A673 (cell line): ENCODE measurements at regions not wholly inside any gene's neighbourhood (a gene's known extent, or its start where the extent isn't known, plus 50 kb on each side); places are given as distances from the start of the nearest gene placed in this dataset.

Experiments
- BruUV-seq: library from RNA; stranded (reverse); fragments of 400-500 nt; replicated peaks from 2 replicates; lab custom pipeline; 2021; lab: Mats Ljungman, UMichigan
- CTCF ChIA-PET: fragments of 300-600 bp; sonication (Branson Sonifier 250); formaldehyde crosslinking; loops from one replicate; lab custom pipeline; 2022; ENCODE audit warnings: antibody characterized with exemption; lab: Charles Lee
- POLR2A ChIA-PET: fragments of 300-600 bp; sonication (Branson Sonifier 250); formaldehyde crosslinking; loops from one replicate; lab custom pipeline; 2022; ENCODE audit warnings: antibody characterized with exemption; ENCODE audit not compliant: low non-redundant PET; lab: Charles Lee
- DNase-seq: peaks from one replicate; pipeline ENCODE4 v3.0.0-alpha.2; 2015; ENCODE audit warnings: low spot score
- H3K27ac ChIP-seq: fragments of 200-600 bp; sonication (generic); 2 replicates; pipeline ENCODE4 v1.5.1; 2016; ENCODE audit warnings: mixed run types, low read depth, mild to moderate bottlenecking, mixed read lengths, antibody characterized with exemption, low read length; ENCODE audit not compliant: poor library complexity, severe bottlenecking
- H3K27me3 ChIP-seq: fragments of 200-600 bp; sonication (generic); replicated peaks from 2 replicates; pipeline ENCODE4 v1.6.1; 2017; ENCODE audit warnings: mixed run types, low read depth, mild to moderate bottlenecking, mixed read lengths, antibody characterized with exemption, low read length; ENCODE audit not compliant: insufficient read depth, poor library complexity
- H3K36me3 ChIP-seq: fragments of 200-600 bp; sonication (generic); 2 replicates; pipeline ENCODE4 v1.6.1; 2016; ENCODE audit warnings: mixed run types, mild to moderate bottlenecking, mixed read lengths, antibody characterized with exemption, low read length; ENCODE audit not compliant: insufficient read depth, poor library complexity, severe bottlenecking
- H3K4me1 ChIP-seq: fragments of 200-600 bp; sonication (generic); 2 replicates; pipeline ENCODE4 v1.6.1; 2017; ENCODE audit warnings: mixed run types, mild to moderate bottlenecking, mixed read lengths, antibody characterized with exemption, low read length; ENCODE audit not compliant: insufficient read depth, poor library complexity, severe bottlenecking
- H3K4me3 ChIP-seq: fragments of 200-600 bp; sonication (generic); 2 replicates; pipeline ENCODE4 v1.5.1; 2016; ENCODE audit warnings: low read depth, mixed run types, mild to moderate bottlenecking, mixed read lengths, low read length; ENCODE audit not compliant: poor library complexity, severe bottlenecking
- H3K9me3 ChIP-seq: fragments of 200-600 bp; sonication (generic); 2 replicates; pipeline ENCODE4 v1.6.1; 2016; ENCODE audit warnings: mixed run types, low read depth, mild to moderate bottlenecking, mixed read lengths, antibody characterized with exemption, low read length; ENCODE audit not compliant: poor library complexity, severe bottlenecking
- EZH2 ChIP-seq: fragments of 200-600 bp; sonication (generic); IDR thresholded peaks from 2 replicates; pipeline ENCODE4 v1.6.1; 2017; ENCODE audit warnings: borderline replicate concordance, low read depth, mild to moderate bottlenecking, mixed read lengths, antibody characterized with exemption, low read length; ENCODE audit not compliant: poor library complexity, severe bottlenecking
- intact Hi-C: fragments of 100-400 bp; cut with micrococcal nuclease; formaldehyde crosslinking; loops from one replicate; pipeline ENCODE4 v1.10.0; 2022; ENCODE audit not compliant: unreplicated experiment
- TF ChIP-seq, protein P1 (sequence below): fragments of 300-800, 200-600 bp; sonication (generic); conservative IDR thresholded peaks from 2 replicates; pipeline ENCODE4 v1.5.1; 2017; ENCODE audit warnings: low read depth, mild to moderate bottlenecking, antibody characterized with exemption, low read length, moderate library complexity, mixed read lengths

DNA sequence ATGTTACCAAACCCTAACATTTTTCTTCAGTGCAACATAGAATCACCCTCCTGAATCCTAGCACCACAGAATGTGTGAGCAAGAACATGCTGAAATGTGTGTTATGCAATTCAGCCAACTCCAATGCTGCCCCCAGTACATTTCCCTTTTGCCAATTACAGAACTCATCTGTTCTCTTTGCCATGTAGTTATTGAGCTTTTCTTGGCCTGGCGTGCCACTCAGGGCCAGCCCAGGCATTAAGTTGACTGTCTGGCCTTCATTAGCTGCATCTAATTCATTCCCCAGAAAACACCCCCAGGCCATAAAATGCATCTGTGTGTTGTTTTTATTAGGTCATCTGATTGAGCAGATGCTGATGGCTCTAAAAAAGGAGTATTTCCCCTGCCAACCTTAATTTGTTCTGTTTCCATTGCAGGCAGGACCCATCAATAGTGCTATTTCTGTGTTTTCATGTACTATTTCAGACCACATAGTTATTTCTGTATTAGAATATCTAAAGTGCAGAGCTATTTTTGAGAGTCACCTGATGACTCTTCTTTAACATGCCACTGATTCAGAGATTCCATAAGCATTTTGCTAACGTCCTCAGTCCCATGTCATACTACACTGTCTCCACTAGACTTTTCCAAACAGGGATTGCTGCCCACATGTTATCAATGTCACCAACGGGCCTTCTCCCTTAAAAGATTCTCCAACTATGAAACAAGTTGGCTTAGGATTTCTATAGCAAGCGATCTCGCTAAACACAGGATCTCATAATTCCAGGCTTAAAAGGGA, 969.7 kb downstream of the CDH11 start:
- Histone ChIP-seq H3K27me3 (no peaks in the 10 kb centered on the region), H3K4me3 (no peak overlapping the region), H3K9me3 (no peaks in the 10 kb centered on the region), H3K36me3 (no peaks in the 10 kb centered on the region), H3K4me1 (no peaks in the 10 kb centered on the region), H3K27ac (no peak overlapping the region)
- POLR2A ChIA-PET, result no interaction called here
- no peak for TF ChIP-seq EZH2
- TF ChIP-seq, protein P1, sequence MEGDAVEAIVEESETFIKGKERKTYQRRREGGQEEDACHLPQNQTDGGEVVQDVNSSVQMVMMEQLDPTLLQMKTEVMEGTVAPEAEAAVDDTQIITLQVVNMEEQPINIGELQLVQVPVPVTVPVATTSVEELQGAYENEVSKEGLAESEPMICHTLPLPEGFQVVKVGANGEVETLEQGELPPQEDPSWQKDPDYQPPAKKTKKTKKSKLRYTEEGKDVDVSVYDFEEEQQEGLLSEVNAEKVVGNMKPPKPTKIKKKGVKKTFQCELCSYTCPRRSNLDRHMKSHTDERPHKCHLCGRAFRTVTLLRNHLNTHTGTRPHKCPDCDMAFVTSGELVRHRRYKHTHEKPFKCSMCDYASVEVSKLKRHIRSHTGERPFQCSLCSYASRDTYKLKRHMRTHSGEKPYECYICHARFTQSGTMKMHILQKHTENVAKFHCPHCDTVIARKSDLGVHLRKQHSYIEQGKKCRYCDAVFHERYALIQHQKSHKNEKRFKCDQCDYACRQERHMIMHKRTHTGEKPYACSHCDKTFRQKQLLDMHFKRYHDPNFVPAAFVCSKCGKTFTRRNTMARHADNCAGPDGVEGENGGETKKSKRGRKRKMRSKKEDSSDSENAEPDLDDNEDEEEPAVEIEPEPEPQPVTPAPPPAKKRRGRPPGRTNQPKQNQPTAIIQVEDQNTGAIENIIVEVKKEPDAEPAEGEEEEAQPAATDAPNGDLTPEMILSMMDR, result no peak
- CTCF ChIA-PET, result interaction anchor here (0.6 kb wide), 1 partner anchor 8 kb away, joined by 3 read pairs; no protein-coding TSS in a partner anchor
- BruUV-seq, result no TSS peak
- DNase-seq, result no peak
- intact Hi-C loops, result no loop called here

DNA sequence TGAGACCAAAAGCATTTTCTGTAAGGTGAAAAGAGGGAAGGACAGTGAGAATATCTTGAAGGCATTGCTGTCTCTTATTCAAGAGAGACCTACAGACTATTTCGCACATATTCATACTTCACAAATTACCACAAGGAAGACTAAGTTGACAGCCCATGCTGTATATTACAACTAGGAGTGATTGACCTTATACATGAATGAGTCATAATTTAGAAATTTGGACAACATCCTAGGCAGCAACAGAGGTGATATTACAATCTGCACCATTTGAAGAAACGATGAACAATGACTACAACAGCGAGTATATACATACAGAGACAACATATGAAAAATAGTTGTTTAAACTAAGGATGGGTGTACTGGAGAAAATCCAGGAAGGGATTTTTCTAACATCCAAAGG, 971.7 kb downstream of the CDH11 start:
- Histone ChIP-seq H3K4me3 (no peak overlapping the region), H3K27me3 (no peaks in the 10 kb centered on the region), H3K27ac (no peak overlapping the region), H3K9me3 (no peaks in the 10 kb centered on the region), H3K36me3 (no peaks in the 10 kb centered on the region), H3K4me1 (no peaks in the 10 kb centered on the region)
- no peak for DNase-seq
- CTCF ChIA-PET, result no interaction called here
- TF ChIP-seq, protein P1, result no peak
- TF ChIP-seq EZH2, result no peak
- BruUV-seq, result no TSS peak
- intact Hi-C loops, result no loop called here
- POLR2A ChIA-PET, result no interaction called here

DNA sequence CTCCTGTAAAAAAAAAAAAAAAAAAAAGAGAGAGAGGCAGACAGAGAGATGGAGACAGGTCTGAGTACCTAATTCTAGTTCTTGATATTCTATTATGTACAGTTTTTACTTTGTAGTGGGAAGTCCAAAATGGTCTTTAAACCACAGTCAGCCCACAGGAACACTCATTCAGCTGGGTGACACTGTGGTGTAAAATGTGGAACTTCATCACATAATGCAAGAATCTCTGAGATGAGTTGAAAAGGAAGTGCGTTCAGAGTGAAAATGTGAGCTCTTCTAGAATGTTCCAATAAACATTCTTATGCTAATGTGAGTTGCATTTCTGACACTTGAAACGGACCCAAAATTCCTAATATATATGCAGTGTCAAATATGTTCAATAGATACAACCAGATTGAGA, 972.1 kb downstream of the CDH11 start:
- Histone ChIP-seq H3K36me3 (no peaks in the 10 kb centered on the region), H3K4me3 (no peak overlapping the region), H3K4me1 (no peaks in the 10 kb centered on the region), H3K27me3 (no peaks in the 10 kb centered on the region), H3K9me3 (no peaks in the 10 kb centered on the region), H3K27ac (no peak overlapping the region)
- ChIA-PET POLR2A (no interaction called here), CTCF (no interaction called here)
- TF ChIP-seq, protein P1, result no peak
- no peak for TF ChIP-seq EZH2
- intact Hi-C loops, result no loop called here
- no TSS peak for BruUV-seq
- no peak for DNase-seq
